Caco-2 (cell line): ENCODE measurements at regions not wholly inside any gene's neighbourhood (a gene's known extent, or its start where the extent isn't known, plus 50 kb on each side); places are given as distances from the start of the nearest gene placed in this dataset.

Experiments used
- BruUV-seq: library from RNA; stranded (reverse); fragments of 400-500 nt; replicated peaks from 2 replicates; lab custom pipeline; 2021; lab: Mats Ljungman, UMichigan
- CTCF ChIA-PET: fragments of 300-600 bp; sonication (Branson Sonifier 250); formaldehyde crosslinking; loops from one replicate; lab custom pipeline; 2022; ENCODE audit warnings: antibody characterized with exemption; lab: Charles Lee
- POLR2A ChIA-PET: fragments of 300-600 bp; sonication (Branson Sonifier 250); formaldehyde crosslinking; loops from one replicate; lab custom pipeline; 2022; ENCODE audit warnings: antibody characterized with exemption; lab: Charles Lee
- DNase-seq, 2 experiments: peaks; one replicate each; pipeline versions ENCODE4 v3.0.0 to v3.0.0-alpha.2; 2020 to 2022
- H3K27me3 ChIP-seq: replicated peaks from 2 replicates; pipeline ENCODE4 v1.6.0; 2011; ENCODE audit warnings: low read length; ENCODE audit not compliant: control insufficient read depth, insufficient read depth
- H3K36me3 ChIP-seq: 2 replicates; pipeline ENCODE4 v1.5.1; 2011; ENCODE audit warnings: low read length; ENCODE audit not compliant: control insufficient read depth, insufficient read depth
- H3K4me1 ChIP-seq: fragments of 250-450 bp; sonication (Bioruptor Pico); 2 replicates; pipeline ENCODE4 v1.5.1; 2020; ENCODE audit warnings: mild to moderate bottlenecking
- H3K4me3 ChIP-seq: 2 replicates; pipeline ENCODE4 v1.5.1; 2011; ENCODE audit warnings: low read depth, mild to moderate bottlenecking, control low read depth, low read length
- H3K9me3 ChIP-seq: fragments of 250-450 bp; sonication (Bioruptor Pico); 2 replicates; pipeline ENCODE4 v1.5.1; 2020; ENCODE audit warnings: mild to moderate bottlenecking, moderate library complexity
- H3K27ac Mint-ChIP-seq: one replicate; pipeline ENCODE4 v1.8.0; 2022; ENCODE audit warnings: mixed read lengths; ENCODE audit not compliant: unreplicated experiment
- H3K27me3 Mint-ChIP-seq: one replicate; pipeline ENCODE4 v1.8.0; 2022; ENCODE audit warnings: mixed read lengths; ENCODE audit not compliant: insufficient read depth, unreplicated experiment
- H3K36me3 Mint-ChIP-seq: one replicate; pipeline ENCODE4 v1.8.0; 2022; ENCODE audit warnings: mild to moderate bottlenecking, mixed read lengths; ENCODE audit not compliant: insufficient read depth, unreplicated experiment
- H3K4me1 Mint-ChIP-seq: one replicate; pipeline ENCODE4 v1.8.0; 2022; ENCODE audit warnings: low read depth, mixed read lengths; ENCODE audit not compliant: unreplicated experiment
- H3K4me3 Mint-ChIP-seq: one replicate; pipeline ENCODE4 v1.8.0; 2022; ENCODE audit warnings: mild to moderate bottlenecking, moderate library complexity, mixed read lengths; ENCODE audit not compliant: unreplicated experiment
- H3K9me3 Mint-ChIP-seq: one replicate; pipeline ENCODE4 v1.8.0; 2022; ENCODE audit warnings: mixed read lengths; ENCODE audit not compliant: unreplicated experiment
- intact Hi-C: fragments of 100-400 bp; cut with micrococcal nuclease; formaldehyde crosslinking; loops from one replicate; pipeline ENCODE4 v1.10.0; 2022; ENCODE audit not compliant: unreplicated experiment
- TF ChIP-seq, protein P1 (sequence below), 2 experiments: fragments of 200-600 bp in 1 of 2; IDR thresholded peaks; 1 replicate in 1 of 2; 2 replicates in 1 of 2; pipeline versions ENCODE4 v1.5.1 to v1.8.0; 2011 to 2022; ENCODE audit warnings: antibody characterized with exemption in 1 of 2, control low read depth in 1 of 2, inconsistent platforms in 1 of 2, low read depth in 1 of 2, low read length in 1 of 2, mild to moderate bottlenecking in 1 of 2, moderate library complexity in 1 of 2; ENCODE audit not compliant: insufficient read depth in 1 of 2, severe bottlenecking in 1 of 2, unreplicated experiment in 1 of 2

DNA sequence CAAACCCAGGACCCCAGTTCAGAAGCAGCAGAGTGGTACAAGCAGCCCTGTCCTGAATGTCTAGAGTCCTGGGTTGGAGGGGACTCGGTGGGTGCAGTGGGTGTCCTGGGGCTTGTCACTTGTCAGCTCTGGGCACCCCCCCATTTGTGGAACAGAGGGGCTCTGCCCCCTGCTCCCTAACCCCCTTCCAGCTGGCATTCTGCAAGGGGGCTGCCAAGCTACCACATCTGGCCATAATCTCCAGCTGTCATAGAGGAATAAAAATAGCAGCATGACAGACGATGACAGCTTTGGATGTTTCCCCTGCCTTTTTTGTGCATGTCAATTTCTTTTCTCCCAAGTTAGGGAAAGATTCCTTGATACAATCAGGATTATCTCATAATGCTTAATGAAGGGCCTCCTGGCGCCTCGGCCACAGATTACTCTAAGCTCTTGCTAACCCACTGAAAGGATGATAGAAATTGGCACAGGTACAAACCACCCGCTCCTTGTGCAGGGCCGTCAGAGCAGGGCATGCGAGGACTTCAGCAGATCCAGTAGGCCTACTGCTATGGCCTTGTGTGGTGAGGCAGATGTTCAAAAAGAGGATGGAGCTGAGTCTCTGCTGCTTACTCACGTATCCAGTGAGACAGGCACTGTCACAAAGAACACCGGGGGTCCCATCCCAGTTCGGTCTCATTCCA lies 83.0 kb downstream of the ISX start:
- intact Hi-C loops, result no loop called here
- H3K36me3 Mint-ChIP-seq, result no peaks in the 10 kb centered on the region
- no peak overlapping the region for H3K27ac Mint-ChIP-seq
- no peaks in the 10 kb centered on the region for H3K27me3 ChIP-seq
- TF ChIP-seq, protein P1, sequence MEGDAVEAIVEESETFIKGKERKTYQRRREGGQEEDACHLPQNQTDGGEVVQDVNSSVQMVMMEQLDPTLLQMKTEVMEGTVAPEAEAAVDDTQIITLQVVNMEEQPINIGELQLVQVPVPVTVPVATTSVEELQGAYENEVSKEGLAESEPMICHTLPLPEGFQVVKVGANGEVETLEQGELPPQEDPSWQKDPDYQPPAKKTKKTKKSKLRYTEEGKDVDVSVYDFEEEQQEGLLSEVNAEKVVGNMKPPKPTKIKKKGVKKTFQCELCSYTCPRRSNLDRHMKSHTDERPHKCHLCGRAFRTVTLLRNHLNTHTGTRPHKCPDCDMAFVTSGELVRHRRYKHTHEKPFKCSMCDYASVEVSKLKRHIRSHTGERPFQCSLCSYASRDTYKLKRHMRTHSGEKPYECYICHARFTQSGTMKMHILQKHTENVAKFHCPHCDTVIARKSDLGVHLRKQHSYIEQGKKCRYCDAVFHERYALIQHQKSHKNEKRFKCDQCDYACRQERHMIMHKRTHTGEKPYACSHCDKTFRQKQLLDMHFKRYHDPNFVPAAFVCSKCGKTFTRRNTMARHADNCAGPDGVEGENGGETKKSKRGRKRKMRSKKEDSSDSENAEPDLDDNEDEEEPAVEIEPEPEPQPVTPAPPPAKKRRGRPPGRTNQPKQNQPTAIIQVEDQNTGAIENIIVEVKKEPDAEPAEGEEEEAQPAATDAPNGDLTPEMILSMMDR (IDR thresholded peaks at IDR 0.05; ENCODE audit: insufficient read depth in 1 of 2, low read depth in 1 of 2, low read length in 1 of 2, severe bottlenecking in 1 of 2, unreplicated experiment in 1 of 2), result no peak
- H3K4me1 ChIP-seq, result no peaks in the 10 kb centered on the region
- peaks cover 12% of the 10 kb centered on the region for H3K27me3 Mint-ChIP-seq
- H3K4me3 ChIP-seq, result no peak overlapping the region
- DNase-seq, result no peak
- H3K9me3 Mint-ChIP-seq, result no peaks in the 10 kb centered on the region
- H3K9me3 ChIP-seq, result no peaks in the 10 kb centered on the region
- no peak overlapping the region for H3K4me3 Mint-ChIP-seq
- ChIA-PET POLR2A (no interaction called here), CTCF (interaction anchor here (0.5 to 3.0 kb wide), 4 partner anchors 10 to 174 kb away, joined by 3 to 11 read pairs (median 4); no protein-coding TSS in a partner anchor)
- no peaks in the 10 kb centered on the region for H3K4me1 Mint-ChIP-seq
- no TSS peak for BruUV-seq
- no peaks in the 10 kb centered on the region for H3K36me3 ChIP-seq

DNA sequence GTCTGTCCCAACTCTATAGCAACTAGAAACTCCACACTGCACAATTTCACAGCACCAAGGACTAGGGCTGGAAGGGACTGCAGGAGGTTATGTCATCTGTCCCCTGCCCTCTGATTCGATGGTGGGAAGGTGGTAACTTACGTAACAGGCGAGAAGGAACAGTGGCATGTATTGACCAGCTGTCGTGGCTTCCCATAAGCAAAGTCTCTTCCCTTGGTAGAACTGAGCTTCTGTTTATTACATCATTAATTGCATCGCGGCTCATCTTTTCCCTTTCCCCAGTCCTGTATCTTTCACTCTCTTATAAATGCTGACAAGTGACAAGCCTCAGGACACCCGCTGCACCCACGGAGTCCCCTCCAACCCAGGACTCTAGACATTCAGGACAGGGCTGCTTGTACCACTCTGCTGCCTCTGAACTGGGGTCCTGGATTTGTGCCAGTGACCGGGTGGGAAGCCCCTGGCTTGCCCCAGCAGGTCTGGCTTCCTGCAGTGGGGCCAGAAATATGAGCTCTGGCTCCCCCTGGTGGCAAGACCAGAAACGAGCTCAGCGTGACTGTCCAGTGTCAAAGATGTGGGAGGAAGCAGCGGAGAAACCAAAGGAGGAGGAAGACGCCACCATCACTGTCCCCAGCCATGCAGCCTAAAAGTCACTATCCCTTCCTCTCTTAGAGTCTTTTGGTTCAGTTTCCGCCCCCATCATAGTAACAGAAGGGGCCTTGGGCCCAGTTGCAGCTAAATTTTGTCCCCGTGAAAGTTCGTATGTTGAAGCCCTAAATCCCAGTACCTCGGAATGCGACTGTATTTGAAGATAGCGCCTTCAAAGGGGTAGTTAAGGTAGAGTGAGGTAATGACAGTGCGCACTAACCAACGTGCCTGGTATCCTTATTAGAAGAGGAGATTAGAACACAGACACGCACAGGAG lies 84.5 kb downstream of the ISX start:
- H3K27me3 Mint-ChIP-seq, result peaks cover 12% of the 10 kb centered on the region
- H3K36me3 Mint-ChIP-seq, result no peaks in the 10 kb centered on the region
- DNase-seq, result peak; percentile 64 to 81
- CTCF ChIA-PET, result interaction anchor here (0.6 to 1.7 kb wide), 21 partner anchors 9 to 736 kb away, joined by 3 to 49 read pairs (median 6); partner anchors contain the start of gene ISX
- intact Hi-C loops, result loop anchor here (1.0 kb wide), 2 partner anchors 107 to 736 kb away; no protein-coding TSS in a partner anchor
- H3K4me1 Mint-ChIP-seq, result no peaks in the 10 kb centered on the region
- Histone ChIP-seq H3K4me1 (no peaks in the 10 kb centered on the region), H3K36me3 (no peaks in the 10 kb centered on the region), H3K9me3 (no peaks in the 10 kb centered on the region), H3K4me3 (no peak overlapping the region), H3K27me3 (no peaks in the 10 kb centered on the region)
- BruUV-seq, result no TSS peak
- POLR2A ChIA-PET, result no interaction called here
- TF ChIP-seq, protein P1 (IDR thresholded peaks at IDR 0.05; ENCODE audit: insufficient read depth in 1 of 2, low read depth in 1 of 2, low read length in 1 of 2, severe bottlenecking in 1 of 2, unreplicated experiment in 1 of 2), result peak; percentile 78 to 79
- H3K4me3 Mint-ChIP-seq, result no peak overlapping the region
- H3K27ac Mint-ChIP-seq, result no peak overlapping the region
- H3K9me3 Mint-ChIP-seq, result no peaks in the 10 kb centered on the region

DNA sequence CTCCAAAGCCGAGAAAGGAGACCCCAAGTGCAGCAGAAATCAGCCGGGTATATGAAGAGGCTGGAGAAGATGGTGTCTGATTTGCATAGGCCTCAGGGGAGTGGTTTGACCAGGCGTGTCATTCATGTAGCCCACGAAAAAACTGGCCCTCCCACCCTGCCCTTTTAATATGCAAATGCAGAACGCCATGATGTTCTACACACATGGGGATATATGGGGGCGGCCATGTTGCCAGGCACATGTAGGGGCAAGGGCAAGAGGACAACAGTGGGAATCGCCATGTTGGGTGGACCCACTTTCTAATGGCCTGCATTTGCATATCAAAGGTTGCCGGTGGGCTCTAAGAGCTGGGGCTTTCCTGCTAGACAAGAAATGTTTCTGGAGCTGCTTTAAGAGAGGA lies 86.4 kb downstream of the ISX start:
- Mint-ChIP-seq H3K36me3 (peaks cover 6% of the 10 kb centered on the region), H3K4me1 (peaks cover 6% of the 10 kb centered on the region), H3K4me3 (no peak overlapping the region), H3K27ac (no peak overlapping the region), H3K9me3 (peaks cover 9% of the 10 kb centered on the region), H3K27me3 (peaks cover 12% of the 10 kb centered on the region)
- ChIA-PET POLR2A (no interaction called here), CTCF (no interaction called here)
- H3K27me3 ChIP-seq, result no peaks in the 10 kb centered on the region
- H3K4me3 ChIP-seq, result no peak overlapping the region
- intact Hi-C loops, result no loop called here
- H3K4me1 ChIP-seq, result no peaks in the 10 kb centered on the region
- no peak for DNase-seq
- H3K9me3 ChIP-seq, result no peaks in the 10 kb centered on the region
- H3K36me3 ChIP-seq, result no peaks in the 10 kb centered on the region
- BruUV-seq, result no TSS peak
- TF ChIP-seq, protein P1 (IDR thresholded peaks at IDR 0.05; ENCODE audit: insufficient read depth in 1 of 2, low read depth in 1 of 2, low read length in 1 of 2, severe bottlenecking in 1 of 2, unreplicated experiment in 1 of 2), result no peak
